Testis (tissue), 2 donors: ENCODE measurements at regions not wholly inside any gene's neighbourhood (a gene's known extent, or its start where the extent isn't known, plus 50 kb on each side); places are given as distances from the start of the nearest gene placed in this dataset.

Experiments
- DNase-seq: peaks from one replicate; pipeline ENCODE4 v3.0.0-alpha.2; 2019
- H3K27ac ChIP-seq, 2 donors: fragments of 200-600 bp; sonication (generic); one replicate each; pipeline ENCODE4 v1.5.1; 2019
- H3K27me3 ChIP-seq: fragments of 200-600 bp; sonication (generic); one replicate; pipeline ENCODE4 v1.5.1; 2019
- H3K36me3 ChIP-seq: fragments of 200-600 bp; sonication (generic); one replicate; pipeline ENCODE4 v1.5.1; 2017; ENCODE audit warnings: low read depth; ENCODE audit errors: missing control alignments
- H3K4me1 ChIP-seq: fragments of 200-600 bp; sonication (generic); one replicate; pipeline ENCODE4 v1.5.1; 2019
- H3K4me3 ChIP-seq, 2 donors: fragments of 200-600 bp; sonication (generic); one replicate each; pipeline ENCODE4 v1.5.1; 2017 to 2019
- H3K9me3 ChIP-seq: fragments of 200-600 bp; sonication (generic); one replicate; pipeline ENCODE4 v1.5.1; 2017
- POLR2A ChIP-seq: fragments of 450-650 bp; IDR thresholded peaks from one replicate; pipeline ENCODE4 v1.6.1; 2017; ENCODE audit warnings: antibody characterized with exemption, mild to moderate bottlenecking, moderate library complexity
- WGBS, 2 donors: methylation state at CpG; one replicate each; pipeline ENCODE4 v1.1.5; 2018; 5-methylcytosine and 5-hydroxymethylcytosine counted together
- intact Hi-C: fragments of 100-400 bp; cut with DNase I; formaldehyde crosslinking; loops from one replicate; pipeline ENCODE4 v1.15.1; 2023; ENCODE audit warnings: low total_unique reads
- TF ChIP-seq, protein P1 (sequence below), 3 experiments: fragments of 450-650 bp in 2 of 3; fragments of 200-600 bp in 1 of 3; sonication (generic) in 1 of 3; IDR thresholded peaks; one replicate each; pipeline ENCODE4 v1.5.1; 2016 to 2019; ENCODE audit warnings: antibody characterized with exemption in 3 of 3, mild to moderate bottlenecking in 2 of 3, moderate library complexity in 1 of 3

DNA sequence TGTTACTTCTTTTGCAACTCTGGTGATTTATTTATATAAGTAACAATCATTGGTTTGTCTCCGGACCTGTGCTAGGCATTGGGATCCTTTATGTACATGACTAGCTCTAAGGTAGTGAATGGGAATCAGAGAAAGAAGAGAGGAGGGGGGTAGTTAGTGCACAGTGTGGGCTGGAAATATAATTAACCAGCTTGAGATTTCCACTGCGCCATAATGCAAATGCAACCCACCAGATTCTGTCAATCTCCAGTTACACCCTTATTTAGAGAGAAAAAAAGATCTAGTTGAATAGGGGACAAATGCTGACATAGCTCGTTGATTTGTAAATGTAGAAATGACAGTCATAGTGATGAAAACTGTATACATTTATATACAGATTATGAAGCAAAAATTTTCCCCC, 342.2 kb upstream of the SLC30A5 start:
- DNase-seq: no peak
- H3K4me3 ChIP-seq: no peak overlapping the region
- no peaks in the 10 kb centered on the region for H3K27me3 ChIP-seq
- no peak for TF ChIP-seq POLR2A
- TF ChIP-seq, protein P1, sequence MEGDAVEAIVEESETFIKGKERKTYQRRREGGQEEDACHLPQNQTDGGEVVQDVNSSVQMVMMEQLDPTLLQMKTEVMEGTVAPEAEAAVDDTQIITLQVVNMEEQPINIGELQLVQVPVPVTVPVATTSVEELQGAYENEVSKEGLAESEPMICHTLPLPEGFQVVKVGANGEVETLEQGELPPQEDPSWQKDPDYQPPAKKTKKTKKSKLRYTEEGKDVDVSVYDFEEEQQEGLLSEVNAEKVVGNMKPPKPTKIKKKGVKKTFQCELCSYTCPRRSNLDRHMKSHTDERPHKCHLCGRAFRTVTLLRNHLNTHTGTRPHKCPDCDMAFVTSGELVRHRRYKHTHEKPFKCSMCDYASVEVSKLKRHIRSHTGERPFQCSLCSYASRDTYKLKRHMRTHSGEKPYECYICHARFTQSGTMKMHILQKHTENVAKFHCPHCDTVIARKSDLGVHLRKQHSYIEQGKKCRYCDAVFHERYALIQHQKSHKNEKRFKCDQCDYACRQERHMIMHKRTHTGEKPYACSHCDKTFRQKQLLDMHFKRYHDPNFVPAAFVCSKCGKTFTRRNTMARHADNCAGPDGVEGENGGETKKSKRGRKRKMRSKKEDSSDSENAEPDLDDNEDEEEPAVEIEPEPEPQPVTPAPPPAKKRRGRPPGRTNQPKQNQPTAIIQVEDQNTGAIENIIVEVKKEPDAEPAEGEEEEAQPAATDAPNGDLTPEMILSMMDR (IDR thresholded peaks at IDR 0.05): no peak
- H3K36me3 ChIP-seq: no peaks in the 10 kb centered on the region
- intact Hi-C loops: no loop called here
- H3K9me3 ChIP-seq: no peaks in the 10 kb centered on the region
- 93 to 98% methylated on average over 3 of the region's 3 CpGs for WGBS, 2 donors
- no peak overlapping the region for H3K27ac ChIP-seq
- H3K4me1 ChIP-seq: no peaks in the 10 kb centered on the region

DNA sequence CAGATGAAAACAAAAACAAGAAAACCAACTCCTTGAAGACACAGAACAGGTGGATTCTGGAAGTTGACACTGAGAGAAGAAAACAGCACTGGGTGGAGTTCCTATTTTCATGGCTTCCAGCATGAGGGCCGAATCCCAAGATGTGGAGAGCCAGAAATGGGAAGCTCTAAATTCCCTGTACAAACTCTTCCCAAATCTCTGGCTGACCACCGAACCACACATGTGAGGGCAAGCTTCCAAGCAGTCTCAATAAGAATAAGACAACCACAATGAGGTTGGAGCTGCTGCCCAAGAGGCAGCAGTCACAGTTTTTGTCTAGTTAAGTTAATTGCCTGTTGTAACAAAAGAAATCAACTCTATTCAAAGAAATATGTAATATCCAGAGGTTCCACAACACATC, 339.3 kb upstream of the SLC30A5 start:
- 66 to 86% methylated on average over 2 of the region's 2 CpGs for WGBS, 2 donors
- intact Hi-C loops: no loop called here

DNA sequence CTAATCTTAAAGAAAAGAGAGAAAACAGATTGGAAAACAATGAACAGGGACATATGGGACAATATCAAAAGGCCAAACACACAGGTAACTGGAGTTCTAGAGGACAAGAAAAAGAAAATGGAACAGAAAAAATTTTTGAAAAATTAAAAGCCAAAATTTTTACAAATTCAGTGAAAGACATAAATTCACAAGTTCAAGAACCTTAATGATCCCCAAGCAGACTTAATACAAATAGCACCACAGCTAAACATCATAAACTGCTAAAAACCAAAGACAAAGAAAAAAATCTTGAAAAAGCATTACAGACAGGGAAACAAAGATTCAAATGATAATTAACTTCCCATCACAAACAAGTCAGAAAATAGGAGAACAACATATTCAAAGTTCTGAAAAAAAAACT, 338.5 kb upstream of the SLC30A5 start:
- Histone ChIP-seq H3K4me3 (no peak overlapping the region), H3K27ac (no peak overlapping the region), H3K9me3 (no peaks in the 10 kb centered on the region), H3K27me3 (no peaks in the 10 kb centered on the region), H3K36me3 (no peaks in the 10 kb centered on the region), H3K4me1 (no peaks in the 10 kb centered on the region)
- TF ChIP-seq, protein P1 (IDR thresholded peaks at IDR 0.05): no peak
- TF ChIP-seq POLR2A: no peak
- intact Hi-C loops: no loop called here
- DNase-seq: no peak

More for the DNA sequence above, 339.3 kb upstream of the SLC30A5 start:
- H3K4me1 ChIP-seq: no peaks in the 10 kb centered on the region
- TF ChIP-seq, protein P1 (IDR thresholded peaks at IDR 0.05): no peak
- no peak for TF ChIP-seq POLR2A
- no peak overlapping the region for H3K4me3 ChIP-seq
- no peak for DNase-seq
- no peak overlapping the region for H3K27ac ChIP-seq
- no peaks in the 10 kb centered on the region for H3K9me3 ChIP-seq
- H3K36me3 ChIP-seq: no peaks in the 10 kb centered on the region
- H3K27me3 ChIP-seq: no peaks in the 10 kb centered on the region

DNA sequence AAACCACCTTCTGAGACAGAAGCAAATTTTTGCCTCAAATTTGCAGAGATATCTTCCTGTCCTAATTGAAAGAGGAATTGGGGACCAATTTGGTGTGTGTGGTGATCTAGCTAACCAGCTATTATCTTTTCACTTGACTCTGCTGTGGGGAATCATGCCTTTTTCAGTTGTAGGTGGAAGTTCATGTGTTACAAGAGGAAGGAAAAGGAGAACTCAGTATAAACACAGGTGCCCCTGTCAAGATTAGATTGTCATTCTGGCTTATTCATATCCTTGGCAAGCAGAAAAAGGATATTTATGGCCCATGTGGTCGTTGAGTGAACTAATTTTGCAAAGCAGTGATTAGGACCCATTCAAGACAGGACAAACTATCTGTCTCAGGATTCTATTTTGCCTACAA, 336.8 kb upstream of the SLC30A5 start:
- Histone ChIP-seq H3K27me3 (no peaks in the 10 kb centered on the region), H3K4me1 (no peaks in the 10 kb centered on the region), H3K4me3 (no peak overlapping the region), H3K9me3 (no peaks in the 10 kb centered on the region), H3K27ac (no peak overlapping the region), H3K36me3 (no peaks in the 10 kb centered on the region)
- DNase-seq: no peak
- TF ChIP-seq, protein P1 (IDR thresholded peaks at IDR 0.05): no peak
- no peak for TF ChIP-seq POLR2A
- WGBS, 2 donors: 48 to 65% methylated on average over 1 of the region's 1 CpG
- intact Hi-C loops: no loop called here

DNA sequence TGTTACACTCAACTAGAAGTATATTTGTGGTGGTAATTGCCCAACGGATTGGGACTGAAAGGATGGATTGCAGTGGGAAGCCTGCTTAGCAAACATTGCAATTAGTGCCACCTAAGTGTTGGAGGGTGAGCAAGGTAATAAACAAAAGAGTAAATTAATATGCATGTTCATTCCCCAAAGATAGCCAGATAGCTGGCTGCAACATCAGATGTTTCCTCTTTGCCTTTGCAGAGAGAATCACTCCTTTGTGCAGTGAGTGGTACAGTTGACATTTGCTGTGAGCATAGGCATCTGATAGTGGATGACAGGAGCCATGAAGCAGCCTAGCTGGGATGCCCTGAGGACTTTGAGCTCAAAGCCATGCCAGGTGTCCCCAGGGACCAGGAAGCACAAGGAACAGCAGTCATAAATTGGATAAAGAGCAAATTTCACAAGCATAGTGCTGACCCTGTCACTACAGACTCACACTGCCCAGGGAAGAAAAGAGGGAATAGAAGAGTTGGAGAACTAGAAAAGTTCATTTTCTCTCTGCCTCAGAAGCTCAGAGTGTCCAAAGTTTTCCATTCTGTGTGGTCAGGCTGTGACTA, 336.1 kb upstream of the SLC30A5 start:
- H3K27me3 ChIP-seq: no peaks in the 10 kb centered on the region
- H3K27ac ChIP-seq: no peak overlapping the region
- no peak overlapping the region for H3K4me3 ChIP-seq
- H3K4me1 ChIP-seq: no peaks in the 10 kb centered on the region
- no peaks in the 10 kb centered on the region for H3K9me3 ChIP-seq
- intact Hi-C loops: no loop called here
- no peak for DNase-seq
- 93 to 95% methylated on average over 1 of the region's 1 CpG for WGBS, 2 donors
- TF ChIP-seq POLR2A: no peak
- TF ChIP-seq, protein P1 (IDR thresholded peaks at IDR 0.05): no peak
- H3K36me3 ChIP-seq: no peaks in the 10 kb centered on the region
